Vagina (tissue), 2 donors: ENCODE measurements at regions not wholly inside any gene's neighbourhood (a gene's known extent, or its start where the extent isn't known, plus 50 kb on each side); places are given as distances from the start of the nearest gene placed in this dataset.

Experiments used
- POLR2A ChIP-seq, 2 donors: fragments of 450-650 bp; IDR thresholded peaks; one replicate each; pipeline ENCODE4 v1.6.1; 2017; ENCODE audit warnings: antibody characterized with exemption in 2 of 2, mild to moderate bottlenecking in 2 of 2, moderate library complexity in 2 of 2
- POLR2AphosphoS5 ChIP-seq, 2 donors: sonication (generic); formaldehyde crosslinking; IDR thresholded peaks; one replicate each; pipeline ENCODE4 v1.9.0; 2017; ENCODE audit warnings: antibody characterized with exemption in 2 of 2, mild to moderate bottlenecking in 2 of 2, low read depth in 1 of 2; ENCODE audit not compliant: insufficient read depth in 1 of 2
- TF ChIP-seq, protein P1 (sequence below), 3 experiments: fragments of 450-650 bp in 2 of 3; fragments of 200-600 bp in 1 of 3; sonication (generic) in 1 of 3; IDR thresholded peaks; one replicate each; pipeline ENCODE4 v1.5.1; 2017 to 2019; ENCODE audit warnings: antibody characterized with exemption in 3 of 3, mild to moderate bottlenecking in 2 of 3, moderate library complexity in 2 of 3

DNA sequence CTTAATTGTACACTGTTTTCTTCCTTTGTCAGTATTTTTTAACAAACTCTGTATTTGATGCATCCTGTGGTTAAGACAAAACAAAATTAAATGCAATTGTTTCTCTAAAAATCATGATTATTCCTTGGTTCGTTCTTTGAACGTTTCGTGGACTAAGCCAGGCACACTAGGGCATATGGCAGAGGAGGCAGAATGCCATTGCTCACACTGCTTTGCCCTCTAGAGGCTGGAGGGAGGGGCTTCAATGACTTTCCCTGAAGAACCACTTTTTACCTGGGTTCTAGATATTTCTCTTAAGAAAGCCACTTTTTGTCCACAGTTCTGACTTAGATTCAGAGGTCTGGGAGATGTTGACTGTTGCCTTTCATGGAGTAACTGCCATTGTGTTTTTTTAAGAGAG is 236.2 kb upstream of the ADAMTSL1 start:
- TF ChIP-seq, protein P1, sequence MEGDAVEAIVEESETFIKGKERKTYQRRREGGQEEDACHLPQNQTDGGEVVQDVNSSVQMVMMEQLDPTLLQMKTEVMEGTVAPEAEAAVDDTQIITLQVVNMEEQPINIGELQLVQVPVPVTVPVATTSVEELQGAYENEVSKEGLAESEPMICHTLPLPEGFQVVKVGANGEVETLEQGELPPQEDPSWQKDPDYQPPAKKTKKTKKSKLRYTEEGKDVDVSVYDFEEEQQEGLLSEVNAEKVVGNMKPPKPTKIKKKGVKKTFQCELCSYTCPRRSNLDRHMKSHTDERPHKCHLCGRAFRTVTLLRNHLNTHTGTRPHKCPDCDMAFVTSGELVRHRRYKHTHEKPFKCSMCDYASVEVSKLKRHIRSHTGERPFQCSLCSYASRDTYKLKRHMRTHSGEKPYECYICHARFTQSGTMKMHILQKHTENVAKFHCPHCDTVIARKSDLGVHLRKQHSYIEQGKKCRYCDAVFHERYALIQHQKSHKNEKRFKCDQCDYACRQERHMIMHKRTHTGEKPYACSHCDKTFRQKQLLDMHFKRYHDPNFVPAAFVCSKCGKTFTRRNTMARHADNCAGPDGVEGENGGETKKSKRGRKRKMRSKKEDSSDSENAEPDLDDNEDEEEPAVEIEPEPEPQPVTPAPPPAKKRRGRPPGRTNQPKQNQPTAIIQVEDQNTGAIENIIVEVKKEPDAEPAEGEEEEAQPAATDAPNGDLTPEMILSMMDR (IDR thresholded peaks at IDR 0.05): no peak
- TF ChIP-seq POLR2A (IDR thresholded peaks at IDR 0.05) (no peak), POLR2AphosphoS5 (IDR thresholded peaks at IDR 0.05; ENCODE audit: insufficient read depth in 1 of 2, low read depth in 1 of 2) (no peak)
